RWPE2 (cell line): ENCODE measurements at regions not wholly inside any gene's neighbourhood (a gene's known extent, or its start where the extent isn't known, plus 50 kb on each side); places are given as distances from the start of the nearest gene placed in this dataset.
"Not testable (repeated sequence)": the region's sequence is repeated elsewhere in the genome, so short reads cannot be mapped to it uniquely, and the experiment has no call there.

Source experiments
- ATAC-seq: fragments of 200-7000 bp; cut with Tn5 transposase; 3 replicates; pipeline ENCODE4 v1.9.1; 2021; ENCODE audit warnings: low read depth
- DNase-seq: peaks from one replicate; pipeline ENCODE4 v3.0.0-alpha.2; 2020; ENCODE audit warnings: low spot score
- H3K27ac ChIP-seq: fragments of 450-650 bp; 2 replicates; pipeline ENCODE4 v1.5.1; 2017; ENCODE audit warnings: mild to moderate bottlenecking; ENCODE audit not compliant: poor library complexity, severe bottlenecking
- H3K27me3 ChIP-seq: fragments of 250-450 bp; sonication (Bioruptor Pico); 2 replicates; pipeline ENCODE4 v1.5.1; 2021; ENCODE audit warnings: mild to moderate bottlenecking, moderate library complexity; ENCODE audit not compliant: insufficient read depth, poor library complexity, severe bottlenecking
- H3K36me3 ChIP-seq: fragments of 250-450 bp; sonication (Bioruptor Pico); 2 replicates; pipeline ENCODE4 v1.5.1; 2020; ENCODE audit warnings: low read depth, mild to moderate bottlenecking, moderate library complexity
- H3K4me1 ChIP-seq: fragments of 250-450 bp; sonication (Bioruptor Pico); 2 replicates; pipeline ENCODE4 v1.5.1; 2021; ENCODE audit warnings: mild to moderate bottlenecking, moderate library complexity; ENCODE audit not compliant: insufficient read depth, poor library complexity, severe bottlenecking
- H3K4me3 ChIP-seq: fragments of 250-450 bp; sonication (Bioruptor Pico); 2 replicates; pipeline ENCODE4 v1.5.1; 2021; ENCODE audit warnings: mild to moderate bottlenecking, moderate library complexity; ENCODE audit not compliant: severe bottlenecking
- H3K9me3 ChIP-seq: fragments of 250-450 bp; sonication (Bioruptor Pico); 2 replicates; pipeline ENCODE4 v1.5.1; 2021; ENCODE audit warnings: mild to moderate bottlenecking, moderate library complexity; ENCODE audit not compliant: severe bottlenecking
- CTCF ChIP-seq: fragments of 450-650 bp; IDR thresholded peaks from one replicate; pipeline ENCODE4 v1.5.1; 2017; ENCODE audit warnings: mild to moderate bottlenecking, moderate library complexity; ENCODE audit not compliant: poor library complexity, severe bottlenecking

- Histone ChIP-seq H3K4me1 (peaks cover 9% of the 10 kb centered on the region), H3K27me3 (no peaks in the 10 kb centered on the region), H3K9me3 (no peaks in the 10 kb centered on the region), H3K27ac (no peak overlapping the region), H3K4me3 (no peak overlapping the region), H3K36me3 (no peaks in the 10 kb centered on the region)
- TF ChIP-seq CTCF = no peak
- ATAC-seq = no peak
- DNase-seq = no peak
Measured at GRCh38 chr17:56718515-56718914, 115.2 kb downstream of the C17orf67 start.

- no peaks in the 10 kb centered on the region for H3K9me3 ChIP-seq
- DNase-seq (no peak), ATAC-seq (no peak)
- no peaks in the 10 kb centered on the region for H3K4me1 ChIP-seq
- no peak overlapping the region for H3K4me3 ChIP-seq
- H3K36me3 ChIP-seq = no peaks in the 10 kb centered on the region
- no peak overlapping the region for H3K27ac ChIP-seq
- H3K27me3 ChIP-seq = no peaks in the 10 kb centered on the region
- TF ChIP-seq CTCF = no peak
Measured at GRCh38 chr17:56723421-56723820, 110.3 kb downstream of the C17orf67 start.

- no peaks in the 10 kb centered on the region for H3K36me3 ChIP-seq
- DNase-seq = no peak
- no peak overlapping the region for H3K4me3 ChIP-seq
- ATAC-seq = no peak
- no peaks in the 10 kb centered on the region for H3K4me1 ChIP-seq
- no peaks in the 10 kb centered on the region for H3K27me3 ChIP-seq
- H3K27ac ChIP-seq = no peak overlapping the region
- H3K9me3 ChIP-seq = no peaks in the 10 kb centered on the region
- TF ChIP-seq CTCF = no peak
Measured at GRCh38 chr17:56724664-56725063, 109.1 kb downstream of the C17orf67 start.

GRCh38 chr17:56725144-56725543 lies 108.6 kb downstream of the C17orf67 start:
- ATAC-seq (no peak), DNase-seq (no peak)
- no peaks in the 10 kb centered on the region for H3K4me1 ChIP-seq
- H3K4me3 ChIP-seq = no peak overlapping the region
- no peaks in the 10 kb centered on the region for H3K27me3 ChIP-seq
- H3K9me3 ChIP-seq = no peaks in the 10 kb centered on the region
- no peak overlapping the region for H3K27ac ChIP-seq
- H3K36me3 ChIP-seq = no peaks in the 10 kb centered on the region
- TF ChIP-seq CTCF = no peak

GRCh38 chr17:56727876-56728617 lies 105.7 kb downstream of the C17orf67 start:
- peak; percentile 58 for ATAC-seq
- no peak overlapping the region for H3K4me3 ChIP-seq
- no peaks in the 10 kb centered on the region for H3K9me3 ChIP-seq
- H3K27ac ChIP-seq = no peak overlapping the region
- H3K4me1 ChIP-seq = no peaks in the 10 kb centered on the region
- no peak for TF ChIP-seq CTCF
- no peaks in the 10 kb centered on the region for H3K36me3 ChIP-seq
- H3K27me3 ChIP-seq = no peaks in the 10 kb centered on the region
- no peak for DNase-seq

- H3K27me3 ChIP-seq, H3K4me3 ChIP-seq, ATAC-seq: not testable (repeated sequence)
Measured at GRCh38 chr17:56731096-56731495, 102.6 kb downstream of the C17orf67 start.

More at GRCh38 chr17:56731096-56731495, 102.6 kb downstream of the C17orf67 start:
- H3K9me3 ChIP-seq, H3K27ac ChIP-seq, DNase-seq, H3K4me1 ChIP-seq, H3K36me3 ChIP-seq: not testable (repeated sequence)
